WERI-Rb-1 (cell line): ENCODE measurements at regions not wholly inside any gene's neighbourhood (a gene's known extent, or its start where the extent isn't known, plus 50 kb on each side); places are given as distances from the start of the nearest gene placed in this dataset.

ENCODE experiments used
- DNase-seq: peaks from one replicate; pipeline ENCODE4 v3.0.0-alpha.2; 2020
- H3K27ac ChIP-seq: fragments of 250-450 bp; sonication (Bioruptor Pico); 2 replicates; pipeline ENCODE4 v1.5.1; 2020; ENCODE audit warnings: mild to moderate bottlenecking, moderate library complexity
- H3K27me3 ChIP-seq: fragments of 250-450 bp; sonication (Bioruptor Pico); 2 replicates; pipeline ENCODE4 v1.5.1; 2021; ENCODE audit warnings: mild to moderate bottlenecking, low read depth, moderate library complexity; ENCODE audit not compliant: insufficient read depth, severe bottlenecking
- H3K36me3 ChIP-seq: fragments of 250-450 bp; sonication (Bioruptor Pico); 2 replicates; pipeline ENCODE4 v1.5.1; 2020; ENCODE audit warnings: mild to moderate bottlenecking, moderate library complexity
- H3K4me3 ChIP-seq: 2 replicates; pipeline ENCODE4 v1.5.1; 2011; ENCODE audit warnings: low read depth, mild to moderate bottlenecking, control low read depth, low read length
- H3K9me3 ChIP-seq: fragments of 250-450 bp; sonication (Bioruptor Pico); 2 replicates; pipeline ENCODE4 v1.5.1; 2021; ENCODE audit warnings: mild to moderate bottlenecking, moderate library complexity; ENCODE audit not compliant: severe bottlenecking
- TF ChIP-seq, protein P1 (sequence below): IDR thresholded peaks from 2 replicates; pipeline ENCODE4 v1.5.1; 2011; ENCODE audit warnings: low read depth, mild to moderate bottlenecking, control low read depth, inconsistent platforms, low read length

DNA sequence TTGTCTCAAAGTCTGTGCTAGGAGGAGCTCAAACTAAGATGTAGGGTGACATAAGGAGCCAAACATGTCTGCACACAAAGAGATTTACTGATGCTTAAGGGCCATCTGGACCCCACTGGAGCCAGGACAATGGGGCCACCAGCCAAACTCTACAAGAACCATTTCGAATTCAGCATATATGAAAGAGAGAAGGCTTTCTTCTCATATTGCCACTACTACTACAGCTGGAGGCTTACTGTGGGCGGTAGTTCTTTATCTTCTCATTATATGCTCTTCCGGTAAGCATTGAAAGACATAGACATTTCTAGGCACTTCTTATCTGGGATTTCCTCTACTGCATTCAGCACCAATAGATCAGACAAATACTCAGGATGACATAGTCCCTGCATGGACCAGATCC, 404.4 kb upstream of the PROK2 start:
- DNase-seq = peak; percentile 54
- Histone ChIP-seq H3K9me3 (peaks cover 17% of the 10 kb centered on the region), H3K27me3 (no peaks in the 10 kb centered on the region)

DNA sequence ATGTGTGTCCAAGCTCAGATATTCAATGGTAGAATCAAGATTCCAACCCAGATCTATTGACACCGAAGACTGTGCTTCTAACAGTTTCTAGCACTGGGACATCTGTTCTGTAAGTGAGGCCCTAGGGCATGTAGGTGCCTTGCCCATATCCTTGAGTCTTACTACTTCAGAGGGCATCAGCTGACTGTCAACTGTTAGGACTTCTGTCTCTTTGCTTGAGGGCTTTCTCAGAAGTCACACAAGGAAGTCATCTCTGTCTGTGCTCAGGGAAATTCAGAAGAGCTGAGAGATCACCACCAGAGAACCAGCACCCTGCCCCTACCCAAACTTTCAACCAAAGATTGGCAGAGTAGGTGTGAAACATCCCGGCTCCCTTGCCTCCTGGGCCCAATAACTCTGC, 403.6 kb upstream of the PROK2 start:
- no peak for DNase-seq
- Histone ChIP-seq H3K4me3 (no peak overlapping the region), H3K9me3 (peaks cover 21% of the 10 kb centered on the region), H3K27ac (peak overlapping the region; percentile 77), H3K27me3 (no peaks in the 10 kb centered on the region), H3K36me3 (no peaks in the 10 kb centered on the region)
- TF ChIP-seq, protein P1, sequence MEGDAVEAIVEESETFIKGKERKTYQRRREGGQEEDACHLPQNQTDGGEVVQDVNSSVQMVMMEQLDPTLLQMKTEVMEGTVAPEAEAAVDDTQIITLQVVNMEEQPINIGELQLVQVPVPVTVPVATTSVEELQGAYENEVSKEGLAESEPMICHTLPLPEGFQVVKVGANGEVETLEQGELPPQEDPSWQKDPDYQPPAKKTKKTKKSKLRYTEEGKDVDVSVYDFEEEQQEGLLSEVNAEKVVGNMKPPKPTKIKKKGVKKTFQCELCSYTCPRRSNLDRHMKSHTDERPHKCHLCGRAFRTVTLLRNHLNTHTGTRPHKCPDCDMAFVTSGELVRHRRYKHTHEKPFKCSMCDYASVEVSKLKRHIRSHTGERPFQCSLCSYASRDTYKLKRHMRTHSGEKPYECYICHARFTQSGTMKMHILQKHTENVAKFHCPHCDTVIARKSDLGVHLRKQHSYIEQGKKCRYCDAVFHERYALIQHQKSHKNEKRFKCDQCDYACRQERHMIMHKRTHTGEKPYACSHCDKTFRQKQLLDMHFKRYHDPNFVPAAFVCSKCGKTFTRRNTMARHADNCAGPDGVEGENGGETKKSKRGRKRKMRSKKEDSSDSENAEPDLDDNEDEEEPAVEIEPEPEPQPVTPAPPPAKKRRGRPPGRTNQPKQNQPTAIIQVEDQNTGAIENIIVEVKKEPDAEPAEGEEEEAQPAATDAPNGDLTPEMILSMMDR = no peak

More for the DNA sequence above, 404.4 kb upstream of the PROK2 start:
- TF ChIP-seq, protein P1 = no peak
- Histone ChIP-seq H3K4me3 (no peak overlapping the region), H3K27ac (peak overlapping the region; percentile 77), H3K36me3 (no peaks in the 10 kb centered on the region)

DNA sequence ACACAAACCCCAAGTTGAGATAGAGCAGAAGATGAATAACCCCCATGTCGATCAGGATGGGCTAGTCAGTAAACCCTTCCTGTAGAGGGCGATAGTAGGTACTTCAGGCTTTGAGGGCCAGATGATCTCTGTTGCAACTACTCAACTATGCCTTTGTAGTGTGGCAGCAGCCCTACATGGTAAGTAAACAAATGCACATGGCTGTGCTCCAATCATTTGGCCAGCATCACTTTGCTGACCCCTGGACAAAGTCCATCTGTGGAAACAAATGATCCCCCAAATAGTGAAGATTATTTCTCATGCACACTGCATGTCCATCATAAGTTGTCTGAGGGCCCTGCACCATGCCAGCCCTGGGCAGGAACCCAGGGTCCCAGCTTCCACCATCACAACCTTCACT, 402.2 kb upstream of the PROK2 start:
- no peaks in the 10 kb centered on the region for H3K27me3 ChIP-seq
- DNase-seq = no peak
- TF ChIP-seq, protein P1 = peak; percentile 15; the same call in 1 of the 2 replicates
- H3K9me3 ChIP-seq = peaks cover 13% of the 10 kb centered on the region
- H3K36me3 ChIP-seq = no peaks in the 10 kb centered on the region
- H3K4me3 ChIP-seq = no peak overlapping the region
- no peak overlapping the region for H3K27ac ChIP-seq

DNA sequence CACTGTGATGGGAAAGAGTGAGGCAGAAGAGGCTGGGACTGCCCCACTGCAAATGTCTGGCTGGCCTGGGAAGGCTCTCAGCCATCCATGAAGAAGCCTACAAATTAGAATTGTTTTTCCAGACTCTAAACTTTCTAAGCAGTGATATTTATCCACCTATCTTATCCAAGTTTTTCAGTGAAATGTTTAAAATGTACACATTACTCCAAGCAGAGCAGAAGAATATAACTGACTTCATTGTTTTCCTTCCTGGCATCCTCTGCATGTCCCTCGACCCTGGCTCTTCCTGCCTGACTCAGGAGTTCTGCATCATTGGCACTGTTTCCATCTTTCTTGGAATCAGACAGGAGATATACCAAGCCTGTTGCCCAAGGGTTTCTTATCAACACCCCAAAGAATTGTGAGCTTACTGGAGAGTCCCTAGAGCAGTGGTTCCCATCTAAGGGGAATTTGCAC, 401.5 kb upstream of the PROK2 start:
- no peaks in the 10 kb centered on the region for H3K27me3 ChIP-seq
- TF ChIP-seq, protein P1 = no peak
- peaks cover 13% of the 10 kb centered on the region for H3K9me3 ChIP-seq
- H3K4me3 ChIP-seq = no peak overlapping the region
- DNase-seq = no peak
- no peaks in the 10 kb centered on the region for H3K36me3 ChIP-seq
- no peak overlapping the region for H3K27ac ChIP-seq

DNA sequence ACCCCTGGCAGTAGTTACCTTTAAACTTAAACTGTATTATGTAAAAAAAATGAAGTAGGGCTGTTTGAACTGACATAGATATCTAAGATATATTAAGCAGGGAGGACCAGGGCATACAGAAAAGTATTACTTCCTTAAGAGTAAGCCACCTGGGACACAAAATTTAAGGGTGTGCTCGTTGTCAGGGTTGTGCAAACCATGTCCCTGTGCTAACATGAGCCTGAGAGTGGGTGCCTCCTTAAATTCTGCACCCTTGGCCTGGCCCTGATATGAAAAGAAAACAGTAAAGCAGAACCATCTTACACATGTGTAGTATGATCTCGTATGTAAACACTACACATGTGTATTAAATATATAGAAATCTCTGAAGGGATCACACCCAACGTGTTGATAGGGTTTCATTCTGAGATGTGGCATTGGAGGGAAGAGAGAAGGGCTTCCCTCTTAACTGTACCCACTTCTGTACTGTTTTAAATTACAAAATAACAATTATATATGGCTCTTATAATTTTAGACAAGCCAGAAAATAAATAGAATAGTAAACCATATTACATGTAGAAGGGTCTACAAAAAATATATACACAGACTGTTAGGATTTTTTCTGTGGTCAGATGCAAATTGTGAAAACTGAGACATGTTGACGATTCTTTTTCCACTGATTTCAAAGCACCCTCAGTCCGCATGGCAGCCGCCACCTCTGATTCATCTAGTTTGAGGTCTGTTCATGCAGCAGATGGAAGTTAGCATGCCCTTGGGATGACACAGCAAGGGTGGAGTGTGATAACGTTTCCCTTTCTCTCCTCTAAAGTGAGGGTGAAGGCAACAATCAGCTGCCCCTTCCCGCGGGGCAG, 400.8 kb upstream of the PROK2 start:
- H3K4me3 ChIP-seq = no peak overlapping the region
- H3K9me3 ChIP-seq = peaks cover 10% of the 10 kb centered on the region
- TF ChIP-seq, protein P1 = no peak
- no peaks in the 10 kb centered on the region for H3K27me3 ChIP-seq
- H3K27ac ChIP-seq = no peak overlapping the region
- no peak for DNase-seq
- no peaks in the 10 kb centered on the region for H3K36me3 ChIP-seq

DNA sequence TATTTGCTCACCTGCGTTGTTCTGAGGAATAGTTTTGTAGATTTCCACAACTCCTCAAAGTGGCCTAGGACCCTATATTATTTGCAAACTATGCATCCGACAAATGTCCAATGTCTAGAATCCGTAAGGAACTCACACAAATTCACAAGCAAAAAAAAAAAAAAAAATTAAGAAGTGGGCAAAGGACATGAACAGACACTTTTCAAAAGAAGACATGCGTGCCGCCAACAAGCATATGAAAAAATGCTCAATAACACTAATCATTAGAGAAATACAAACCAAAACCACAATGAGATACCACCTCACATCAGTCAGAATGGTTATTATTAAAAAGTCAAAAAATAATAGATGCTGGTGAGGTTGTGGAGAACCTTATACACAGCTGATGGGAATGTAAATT, 398.5 kb upstream of the PROK2 start:
- Histone ChIP-seq H3K4me3 (no peak overlapping the region), H3K27ac (no peak overlapping the region), H3K9me3 (peaks cover 5% of the 10 kb centered on the region), H3K27me3 (no peaks in the 10 kb centered on the region), H3K36me3 (no peaks in the 10 kb centered on the region)
- TF ChIP-seq, protein P1 = no peak
- DNase-seq = no peak
